ENCODE measurements at regions not wholly inside any gene's neighbourhood (a gene's known extent, or its start where the extent isn't known, plus 50 kb on each side); places are given as distances from the start of the nearest gene placed in this dataset.

DNA sequence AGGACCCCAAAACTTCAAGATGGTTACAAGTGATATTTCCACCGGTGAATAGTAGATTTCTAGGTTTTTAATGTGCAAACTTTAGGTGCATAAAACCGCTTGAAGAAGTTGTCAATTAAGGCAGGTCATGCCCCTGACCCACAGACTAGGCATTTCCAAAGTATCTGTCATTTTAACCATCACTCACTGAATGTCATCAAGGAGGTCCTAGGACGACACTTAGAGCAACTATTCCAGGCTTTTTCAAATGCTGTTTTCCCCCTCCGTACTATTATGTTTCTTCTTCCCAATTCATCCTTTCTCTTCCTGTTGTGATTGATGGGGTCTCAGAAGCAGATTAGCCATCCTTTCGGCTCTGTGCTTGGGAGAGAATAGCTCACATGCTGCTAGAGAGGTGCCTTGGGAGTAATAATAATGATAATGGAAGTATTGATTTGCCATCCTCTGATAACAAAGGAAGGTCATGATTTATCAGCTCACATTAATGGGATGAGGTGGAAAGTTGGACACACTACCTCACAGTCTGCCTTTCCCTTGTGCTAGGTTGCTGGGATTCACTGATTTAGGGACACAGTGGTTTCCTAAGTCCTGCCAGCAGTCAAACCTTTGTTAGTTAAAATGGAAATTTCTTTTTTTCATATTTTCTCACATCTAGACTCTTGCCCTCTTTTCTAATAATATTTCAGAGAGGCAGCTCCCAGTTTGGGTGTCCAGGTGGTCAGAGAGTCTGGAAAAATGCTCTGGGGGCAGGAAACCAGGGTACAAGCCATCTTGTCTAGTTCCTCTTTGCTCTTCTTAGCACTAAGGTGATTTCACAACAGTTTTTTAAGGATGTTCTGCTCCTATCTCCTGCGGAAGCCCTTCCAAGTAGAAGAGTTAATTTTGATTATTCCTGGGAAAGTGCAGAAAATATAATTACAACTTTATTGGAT is 67.0 kb downstream of the PTTG1 start:
- TF ChIP-seq, protein P1, sequence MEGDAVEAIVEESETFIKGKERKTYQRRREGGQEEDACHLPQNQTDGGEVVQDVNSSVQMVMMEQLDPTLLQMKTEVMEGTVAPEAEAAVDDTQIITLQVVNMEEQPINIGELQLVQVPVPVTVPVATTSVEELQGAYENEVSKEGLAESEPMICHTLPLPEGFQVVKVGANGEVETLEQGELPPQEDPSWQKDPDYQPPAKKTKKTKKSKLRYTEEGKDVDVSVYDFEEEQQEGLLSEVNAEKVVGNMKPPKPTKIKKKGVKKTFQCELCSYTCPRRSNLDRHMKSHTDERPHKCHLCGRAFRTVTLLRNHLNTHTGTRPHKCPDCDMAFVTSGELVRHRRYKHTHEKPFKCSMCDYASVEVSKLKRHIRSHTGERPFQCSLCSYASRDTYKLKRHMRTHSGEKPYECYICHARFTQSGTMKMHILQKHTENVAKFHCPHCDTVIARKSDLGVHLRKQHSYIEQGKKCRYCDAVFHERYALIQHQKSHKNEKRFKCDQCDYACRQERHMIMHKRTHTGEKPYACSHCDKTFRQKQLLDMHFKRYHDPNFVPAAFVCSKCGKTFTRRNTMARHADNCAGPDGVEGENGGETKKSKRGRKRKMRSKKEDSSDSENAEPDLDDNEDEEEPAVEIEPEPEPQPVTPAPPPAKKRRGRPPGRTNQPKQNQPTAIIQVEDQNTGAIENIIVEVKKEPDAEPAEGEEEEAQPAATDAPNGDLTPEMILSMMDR (IDR thresholded peaks at IDR 0.05; ENCODE audit: low read depth, low read length, missing control alignments), result no peak
- in situ Hi-C loops (cut with HindIII; ENCODE audit: low sequenced_read_pairs), result no loop called here
- no peak for DNase-seq (ENCODE audit: low read depth)
- no peak overlapping the region for H3K4me3 ChIP-seq (ENCODE audit: low read depth, low read length)

- no peak overlapping the region for H3K4me3 ChIP-seq (ENCODE audit: low read depth, low read length)
- DNase-seq (ENCODE audit: low read depth), result no peak
- TF ChIP-seq, protein P1 (IDR thresholded peaks at IDR 0.05; ENCODE audit: low read depth, low read length, missing control alignments), result no peak
- in situ Hi-C loops (cut with HindIII; ENCODE audit: low sequenced_read_pairs), result no loop called here
These were observed 69.8 kb downstream of the PTTG1 start for GRCh38 chr5:160491438-160491837.

GRCh38 chr5:160492565-160492964 is 70.9 kb downstream of the PTTG1 start:
- DNase-seq (ENCODE audit: low read depth), result no peak
- H3K4me3 ChIP-seq (ENCODE audit: low read depth, low read length), result no peak overlapping the region
- in situ Hi-C loops (cut with HindIII; ENCODE audit: low sequenced_read_pairs), result no loop called here
- TF ChIP-seq, protein P1 (IDR thresholded peaks at IDR 0.05; ENCODE audit: low read depth, low read length, missing control alignments), result no peak

DNA sequence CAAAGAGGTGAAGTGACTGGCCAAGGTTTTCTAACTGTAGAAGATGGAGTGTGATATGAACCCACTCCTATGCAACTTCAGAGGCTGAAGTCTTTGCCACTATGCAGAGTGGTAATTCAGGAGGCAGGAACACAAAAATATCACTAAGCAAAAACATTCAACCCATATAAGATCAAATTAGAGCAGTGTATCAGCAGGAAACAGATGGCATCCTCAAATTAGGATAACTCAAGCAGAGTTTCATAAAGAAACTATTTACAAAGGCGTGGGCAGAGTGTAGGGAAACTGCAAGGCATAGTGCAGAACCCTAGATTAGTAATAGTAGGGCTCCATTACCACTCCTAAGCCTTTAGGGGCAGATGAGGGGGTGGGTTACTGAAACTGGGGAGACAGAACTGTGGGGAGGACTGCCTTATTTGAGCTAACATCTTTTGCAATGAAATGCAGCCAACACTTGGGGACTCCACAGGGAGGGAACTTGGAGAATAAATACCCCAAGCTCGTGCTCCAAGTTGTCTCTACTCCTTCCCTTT is 72.2 kb downstream of the PTTG1 start:
- in situ Hi-C loops (cut with HindIII; ENCODE audit: low sequenced_read_pairs), result no loop called here

DNA sequence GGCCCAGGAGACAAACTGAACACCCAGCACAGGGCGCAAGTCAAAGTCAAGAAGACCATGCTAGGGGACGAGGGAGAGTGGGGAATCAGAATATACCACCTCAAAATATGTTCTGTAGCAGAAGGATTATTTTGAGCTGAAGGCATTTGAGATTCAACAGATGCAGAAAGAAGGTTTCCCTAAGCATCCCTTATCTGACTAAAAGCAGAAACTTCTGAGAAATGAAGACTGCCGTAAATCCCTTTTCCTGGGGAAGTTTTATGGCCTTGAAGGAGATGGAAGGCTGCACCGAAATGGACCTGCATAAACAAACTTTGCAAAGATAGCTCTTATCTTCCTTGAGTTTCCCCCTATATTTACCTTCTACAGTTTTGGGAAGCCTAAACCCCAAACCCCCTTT is 72.8 kb downstream of the PTTG1 start:
- in situ Hi-C loops (cut with HindIII; ENCODE audit: low sequenced_read_pairs), result no loop called here
- H3K4me3 ChIP-seq (ENCODE audit: low read depth, low read length), result no peak overlapping the region
- DNase-seq (ENCODE audit: low read depth), result no peak
- TF ChIP-seq, protein P1 (IDR thresholded peaks at IDR 0.05; ENCODE audit: low read depth, low read length, missing control alignments), result no peak

More for the DNA sequence above, 72.2 kb downstream of the PTTG1 start:
- no peak for DNase-seq (ENCODE audit: low read depth)
- no peak overlapping the region for H3K4me3 ChIP-seq (ENCODE audit: low read depth, low read length)
- TF ChIP-seq, protein P1 (IDR thresholded peaks at IDR 0.05; ENCODE audit: low read depth, low read length, missing control alignments), result no peak

GRCh38 chr5:160496334-160496733 is 74.7 kb downstream of the PTTG1 start:
- TF ChIP-seq, protein P1 (IDR thresholded peaks at IDR 0.05; ENCODE audit: low read depth, low read length, missing control alignments), result no peak
- in situ Hi-C loops (cut with HindIII; ENCODE audit: low sequenced_read_pairs), result no loop called here
- no peak overlapping the region for H3K4me3 ChIP-seq (ENCODE audit: low read depth, low read length)
- no peak for DNase-seq (ENCODE audit: low read depth)
